ENCODE measurements at regions not wholly inside any gene's neighbourhood (a gene's known extent, or its start where the extent isn't known, plus 50 kb on each side); places are given as distances from the start of the nearest gene placed in this dataset.

DNA sequence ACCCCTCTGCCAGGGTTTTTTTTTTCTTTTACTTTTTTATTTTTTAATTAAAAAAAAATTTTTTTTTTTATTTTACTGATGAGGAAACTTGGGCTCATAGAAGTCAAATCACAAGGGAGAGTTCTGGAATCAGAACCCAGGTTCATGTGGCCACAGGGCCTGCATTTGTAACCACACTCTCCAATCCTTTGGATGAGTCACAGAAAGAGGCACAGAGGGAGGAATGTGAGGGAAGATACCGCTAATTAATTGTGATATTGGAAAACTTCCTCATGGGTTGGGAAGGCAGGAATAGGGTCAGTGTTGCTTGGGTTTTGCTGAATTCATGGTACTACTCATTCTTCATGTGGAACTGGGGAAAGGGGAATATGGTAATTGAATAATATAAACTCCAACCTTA is 132.9 kb upstream of the SLC6A11 start:
- no peaks in the 10 kb centered on the region for H3K9me3 ChIP-seq
- H3K27ac ChIP-seq, result no peak overlapping the region
- no peaks in the 10 kb centered on the region for H3K4me1 ChIP-seq (ENCODE audit: control insufficient read depth in 1 of 2, insufficient read depth in 1 of 2, low read depth in 1 of 2, low read length in 1 of 2)
- no peaks in the 10 kb centered on the region for H3K36me3 ChIP-seq
- TF ChIP-seq CTCF (IDR thresholded peaks at IDR 0.05), result no peak
- peaks cover 8% of the 10 kb centered on the region for H3K27me3 ChIP-seq
- H3K4me3 ChIP-seq (ENCODE audit: low read depth in 1 of 2, low read length in 1 of 2), result no peak overlapping the region

DNA sequence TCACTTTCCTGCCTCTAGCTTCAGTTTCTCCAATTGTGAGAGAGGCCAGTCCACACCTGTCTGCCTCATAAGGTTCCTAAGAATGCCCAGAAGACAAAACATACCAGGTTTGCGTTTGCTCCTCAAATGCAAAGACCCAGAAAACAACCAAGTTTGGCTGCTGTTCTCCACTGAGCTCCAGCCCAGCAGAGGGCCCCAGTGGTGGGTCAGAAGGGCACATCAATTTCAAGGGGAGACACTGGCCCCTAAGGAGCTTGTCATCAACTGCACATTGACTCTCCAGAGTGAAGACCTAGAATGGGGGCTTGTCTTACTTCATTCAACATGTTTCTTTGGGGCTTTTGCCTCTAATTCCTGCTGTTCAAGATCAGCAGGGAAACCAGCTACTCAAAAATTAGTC is 127.9 kb upstream of the SLC6A11 start:
- H3K9me3 ChIP-seq, result no peaks in the 10 kb centered on the region
- H3K4me3 ChIP-seq (ENCODE audit: low read depth in 1 of 2, low read length in 1 of 2), result no peak overlapping the region
- peaks cover 7% of the 10 kb centered on the region for H3K27me3 ChIP-seq
- H3K27ac ChIP-seq, result no peak overlapping the region
- H3K4me1 ChIP-seq (ENCODE audit: control insufficient read depth in 1 of 2, insufficient read depth in 1 of 2, low read depth in 1 of 2, low read length in 1 of 2), result no peaks in the 10 kb centered on the region
- H3K36me3 ChIP-seq, result no peaks in the 10 kb centered on the region
- no peak for TF ChIP-seq CTCF (IDR thresholded peaks at IDR 0.05)

- Histone ChIP-seq H3K4me1 (ENCODE audit: control insufficient read depth in 1 of 2, insufficient read depth in 1 of 2, low read depth in 1 of 2, low read length in 1 of 2) (no peaks in the 10 kb centered on the region), H3K36me3 (no peaks in the 10 kb centered on the region)
- TF ChIP-seq CTCF (IDR thresholded peaks at IDR 0.05), result no peak
These were observed 127.4 kb upstream of the SLC6A11 start for GRCh38 chr3:10688548-10689172.

GRCh38 chr3:10692039-10692622 is 123.9 kb upstream of the SLC6A11 start:
- Histone ChIP-seq H3K9me3 (no peaks in the 10 kb centered on the region), H3K4me1 (ENCODE audit: control insufficient read depth in 1 of 2, insufficient read depth in 1 of 2, low read depth in 1 of 2, low read length in 1 of 2) (no peaks in the 10 kb centered on the region)
- no peak for TF ChIP-seq CTCF (IDR thresholded peaks at IDR 0.05)

More at GRCh38 chr3:10688548-10689172, 127.4 kb upstream of the SLC6A11 start:
- Histone ChIP-seq H3K9me3 (no peaks in the 10 kb centered on the region), H3K27ac (no peak overlapping the region), H3K4me3 (ENCODE audit: low read depth in 1 of 2, low read length in 1 of 2) (no peak overlapping the region), H3K27me3 (peaks cover 7% of the 10 kb centered on the region)

DNA sequence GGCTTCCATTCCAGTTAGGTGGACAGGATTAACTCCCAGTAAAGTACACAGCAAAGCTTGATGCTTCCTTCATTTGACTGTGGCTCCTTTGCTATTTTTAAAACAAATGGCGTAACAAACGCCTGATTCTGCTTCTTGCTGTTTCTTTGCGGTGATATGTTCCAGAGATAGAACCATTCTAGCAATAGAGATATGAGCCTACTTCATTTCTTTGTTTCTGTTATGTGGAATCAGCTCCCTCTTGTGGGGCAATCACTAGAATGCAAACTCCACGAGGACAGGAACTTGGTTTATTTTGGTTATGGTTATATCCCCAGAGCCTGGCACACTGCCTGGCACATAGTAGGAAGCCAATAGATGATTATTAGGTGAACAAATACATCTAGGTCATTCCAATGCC is 122.6 kb upstream of the SLC6A11 start:
- H3K36me3 ChIP-seq, result no peaks in the 10 kb centered on the region
- H3K27me3 ChIP-seq, result peaks cover 27% of the 10 kb centered on the region
- H3K4me3 ChIP-seq (ENCODE audit: low read depth in 1 of 2, low read length in 1 of 2), result no peak overlapping the region
- H3K9me3 ChIP-seq, result no peaks in the 10 kb centered on the region
- no peaks in the 10 kb centered on the region for H3K4me1 ChIP-seq (ENCODE audit: control insufficient read depth in 1 of 2, insufficient read depth in 1 of 2, low read depth in 1 of 2, low read length in 1 of 2)
- TF ChIP-seq CTCF (IDR thresholded peaks at IDR 0.05), result no peak
- no peak overlapping the region for H3K27ac ChIP-seq

More at GRCh38 chr3:10692039-10692622, 123.9 kb upstream of the SLC6A11 start:
- peaks cover 24% of the 10 kb centered on the region for H3K27me3 ChIP-seq
- no peak overlapping the region for H3K27ac ChIP-seq
- H3K36me3 ChIP-seq, result no peaks in the 10 kb centered on the region
- H3K4me3 ChIP-seq (ENCODE audit: low read depth in 1 of 2, low read length in 1 of 2), result no peak overlapping the region
